ENCODE measurements at regions not wholly inside any gene's neighbourhood (a gene's known extent, or its start where the extent isn't known, plus 50 kb on each side); places are given as distances from the start of the nearest gene placed in this dataset.

DNA sequence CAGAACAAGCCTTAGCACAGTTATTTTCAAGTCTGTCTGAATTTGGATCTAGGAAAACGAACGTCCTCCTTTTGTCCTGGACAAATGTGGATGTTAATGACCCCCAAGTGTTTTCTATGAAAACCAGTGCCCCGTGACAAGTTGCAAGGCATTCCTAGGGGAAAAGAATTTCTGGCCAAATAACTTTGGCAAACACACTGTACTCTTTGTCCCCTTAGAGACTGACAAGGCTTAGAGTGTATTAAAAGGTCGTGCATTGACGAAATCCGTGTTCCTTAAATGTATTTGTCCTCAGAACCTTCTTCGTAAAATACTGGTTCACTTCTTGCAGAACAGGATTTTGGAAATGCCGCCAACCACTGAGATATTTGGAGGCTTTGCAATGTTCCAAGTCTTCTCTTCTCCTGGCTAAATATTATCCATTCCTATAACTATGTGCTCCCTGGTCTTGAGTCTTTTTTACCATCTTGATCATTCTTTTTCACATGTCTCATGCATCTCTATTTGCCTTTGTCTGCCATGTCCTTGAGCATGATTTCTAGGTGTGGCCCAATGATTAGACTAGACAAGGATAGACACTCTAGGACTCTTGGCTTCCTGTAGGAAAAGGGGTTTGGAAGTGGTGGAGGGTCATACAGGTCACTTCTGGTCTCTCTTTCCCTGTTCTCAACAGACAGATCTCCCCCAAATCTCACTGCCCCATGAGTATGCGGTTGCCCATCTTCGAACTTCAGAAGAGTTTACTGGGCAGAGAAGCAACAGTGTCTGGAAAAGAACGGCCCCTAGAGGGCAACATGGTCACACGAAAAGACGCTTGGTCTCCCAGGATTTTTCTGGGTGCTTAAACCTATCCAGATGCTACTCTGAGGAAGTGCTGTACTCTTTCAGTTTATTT lies 117.5 kb downstream of the EDEM1 start:
- peak; percentile 58 for DNase-seq

GRCh38 chr3:5305684-5305989 lies 118.1 kb downstream of the EDEM1 start:
- DNase-seq, result no peak

DNA sequence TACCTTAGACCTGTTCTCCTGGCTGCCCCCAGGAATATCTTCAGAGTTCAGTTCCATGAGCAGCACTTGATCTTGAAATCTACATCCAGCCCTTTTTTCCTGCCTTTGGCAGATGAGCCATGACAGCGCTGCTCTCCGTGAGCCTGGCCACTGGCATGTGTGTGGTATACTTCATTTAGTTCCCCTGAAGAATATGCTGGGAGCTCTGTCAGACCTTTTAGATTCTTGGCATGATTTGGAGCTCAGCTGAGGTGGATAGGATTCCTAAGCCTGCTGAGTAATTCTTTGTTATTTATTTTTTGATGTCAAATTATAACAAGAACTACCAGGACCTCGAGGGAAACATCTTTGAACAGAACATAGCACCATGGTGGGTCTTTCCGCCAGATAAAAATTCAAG lies 121.7 kb downstream of the EDEM1 start:
- peak; percentile 51 for DNase-seq

GRCh38 chr3:5309602-5310001 lies 122.1 kb downstream of the EDEM1 start:
- no peak for DNase-seq

- no peak for DNase-seq
Observed at GRCh38 chr3:5310509-5310908, 123.0 kb downstream of the EDEM1 start.

DNA sequence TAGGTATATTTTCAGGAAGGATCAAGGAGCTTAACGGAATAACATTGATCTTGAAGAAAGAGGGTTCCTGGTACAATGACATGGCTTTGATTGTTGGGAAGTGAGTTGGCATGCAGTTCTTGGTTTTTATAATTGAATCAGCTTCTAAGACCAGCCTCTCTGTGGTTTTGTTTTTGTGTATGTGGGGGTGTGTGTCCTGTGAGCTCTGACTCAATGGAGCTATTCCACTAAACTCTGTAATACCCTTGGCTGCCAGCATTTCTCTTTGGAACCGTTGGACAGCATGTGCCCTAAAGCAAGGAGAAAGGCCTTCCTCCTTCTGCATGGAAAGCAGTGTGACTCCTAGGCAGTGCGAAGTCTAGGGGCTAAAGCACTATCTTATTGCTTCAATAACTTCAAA lies 124.8 kb downstream of the EDEM1 start:
- no peak for DNase-seq

GRCh38 chr3:5314897-5315296 lies 127.4 kb downstream of the EDEM1 start:
- DNase-seq, result no peak

- DNase-seq, result peak; percentile 63
Observed at GRCh38 chr3:5317557-5317956, 130.1 kb downstream of the EDEM1 start.

DNA sequence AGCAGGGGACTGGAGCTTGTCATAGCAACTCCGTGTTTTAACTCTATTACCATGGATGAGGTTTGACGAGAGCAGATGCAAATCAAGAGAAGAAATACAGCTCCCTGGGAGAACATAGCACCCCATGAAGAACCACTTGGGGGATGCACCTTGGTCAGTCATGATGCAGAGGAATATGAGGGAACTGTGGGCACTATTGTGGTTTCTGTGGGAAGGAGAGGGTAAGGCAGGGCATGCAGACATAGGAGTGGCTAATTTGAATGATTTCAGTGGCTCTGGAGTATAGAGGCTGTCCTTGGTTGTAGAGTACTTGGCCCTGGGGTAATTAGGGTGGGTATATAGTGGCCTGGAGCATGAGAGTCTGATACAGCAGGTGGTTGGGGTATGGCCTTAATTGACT lies 131.9 kb downstream of the EDEM1 start:
- no peak for DNase-seq

DNA sequence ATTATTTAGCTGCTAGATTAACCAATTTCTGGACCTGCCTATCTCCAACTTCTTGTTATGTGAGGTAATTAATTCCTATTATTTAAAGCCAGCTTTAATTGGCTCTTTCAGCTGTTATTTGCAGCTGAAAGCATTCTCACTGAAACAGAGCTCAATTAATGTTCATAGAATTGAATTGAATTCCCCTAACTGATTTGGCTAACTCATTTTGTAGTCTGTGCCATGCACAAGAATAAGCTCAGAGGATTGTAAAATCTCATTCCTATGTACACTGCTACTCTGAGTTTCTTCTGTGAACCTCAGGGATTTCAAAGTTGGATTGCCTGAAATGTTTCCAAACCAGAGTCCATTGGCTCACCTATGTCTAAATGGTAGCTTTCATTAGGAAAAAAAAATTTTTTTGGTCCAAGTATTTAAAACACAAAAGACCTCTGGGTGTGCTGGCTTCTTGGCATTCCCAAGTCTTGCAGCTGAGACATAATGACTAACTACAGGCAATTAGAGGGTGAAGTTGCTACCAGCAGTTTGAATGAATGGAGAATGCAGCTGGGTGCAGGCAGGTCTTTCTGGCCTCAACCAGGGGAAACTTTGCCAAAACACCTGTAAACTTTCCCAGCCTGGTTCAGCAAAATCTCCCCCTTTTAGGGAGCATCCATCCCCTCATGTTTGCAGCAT lies 134.3 kb downstream of the EDEM1 start:
- no peak for DNase-seq

- DNase-seq, result no peak
Observed at GRCh38 chr3:5324780-5325179, 137.3 kb downstream of the EDEM1 start.

DNA sequence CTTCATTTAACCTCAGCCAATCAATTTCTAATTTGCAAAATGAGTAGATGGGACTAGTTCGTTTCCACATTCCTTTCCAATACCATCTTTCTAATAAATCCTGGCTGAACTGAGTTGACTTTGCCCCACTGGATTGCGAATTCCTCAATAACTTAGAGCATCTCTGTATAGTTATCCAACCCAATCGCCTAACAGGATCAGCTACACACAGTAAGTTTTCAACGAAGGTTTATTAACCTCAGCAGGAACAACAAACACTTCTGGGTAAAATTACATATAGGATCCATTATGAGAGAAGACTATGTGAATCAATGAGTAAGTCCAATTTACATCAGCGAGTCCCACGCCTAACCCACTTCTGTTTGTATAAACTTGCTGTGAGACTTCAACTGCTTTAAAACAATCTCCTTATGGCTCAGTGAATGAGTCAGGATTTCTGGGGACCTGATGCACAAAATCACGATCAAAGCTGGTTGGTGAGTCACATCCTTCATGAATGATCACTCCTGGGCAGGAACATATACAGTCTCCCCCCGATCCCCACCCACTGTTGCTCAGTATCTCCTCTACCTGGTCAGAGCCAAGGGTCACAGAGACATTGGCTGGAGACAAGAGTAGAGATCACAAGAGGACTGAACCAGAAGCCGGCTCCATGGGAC lies 142.8 kb downstream of the EDEM1 start:
- peak; percentile 58 for DNase-seq

DNA sequence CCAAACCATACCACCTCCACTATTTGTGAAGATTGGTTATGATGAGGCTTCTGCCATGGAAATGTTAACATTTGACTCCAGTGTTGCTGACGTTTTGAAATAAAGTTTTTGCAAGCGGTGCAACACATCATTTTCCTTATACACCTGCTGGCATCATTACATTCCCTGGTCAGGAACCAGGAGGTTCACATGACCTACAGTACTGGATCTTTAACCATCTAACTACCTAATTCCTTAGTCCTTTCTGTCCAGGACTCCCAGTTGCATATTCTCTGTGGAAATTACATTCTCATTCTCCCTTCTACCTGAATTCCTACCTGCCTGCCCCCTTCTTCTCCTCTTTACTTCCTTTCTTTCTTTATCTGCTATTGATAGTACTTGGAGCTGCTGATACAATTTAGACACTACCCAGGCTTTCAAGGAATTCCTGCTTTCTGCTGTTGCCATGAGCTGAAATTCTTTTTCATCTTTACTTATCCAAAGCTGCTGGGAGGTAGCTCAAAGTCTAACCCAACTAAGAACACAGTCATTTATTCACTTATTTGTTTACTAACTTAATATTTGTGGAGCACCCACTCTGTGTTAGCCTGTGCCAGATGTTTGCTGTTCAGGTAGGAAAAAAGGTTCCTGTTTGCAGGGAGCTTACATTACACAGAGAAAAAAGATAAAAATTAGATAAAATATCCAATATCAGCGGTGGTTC lies 144.2 kb downstream of the EDEM1 start:
- DNase-seq, result no peak

DNA sequence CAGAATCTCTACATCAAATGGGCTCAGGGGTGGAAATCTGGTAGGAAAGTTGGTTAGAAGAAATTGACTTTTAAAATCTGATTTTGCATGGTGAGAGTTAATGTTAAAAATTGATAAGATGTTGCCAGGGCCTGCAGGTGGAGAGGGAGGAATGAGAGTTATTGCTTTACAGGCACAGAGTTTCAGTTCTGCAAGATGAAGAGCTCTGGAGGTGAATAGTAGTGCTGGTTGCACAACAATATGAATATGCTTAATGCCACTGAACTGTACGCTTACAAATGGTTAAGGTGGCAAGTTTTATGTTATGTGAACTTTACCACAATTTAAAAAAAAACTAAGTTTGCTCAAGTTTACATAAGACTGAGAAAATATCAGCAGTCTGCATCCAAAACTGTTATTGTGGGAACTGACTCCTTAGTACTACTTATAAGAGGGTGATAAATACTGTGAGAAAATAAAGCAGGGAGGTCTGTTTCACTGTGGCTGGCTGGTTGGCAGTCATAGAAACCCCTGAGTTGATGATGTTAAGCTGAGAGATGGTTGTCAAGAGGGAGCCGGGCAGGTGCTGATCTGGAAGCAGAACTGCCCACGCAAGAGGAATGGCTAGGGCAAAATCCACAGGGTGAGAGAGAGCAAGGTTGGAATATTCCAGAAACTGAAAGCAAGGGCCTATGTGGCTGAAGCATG lies 144.9 kb downstream of the EDEM1 start:
- no peak for DNase-seq

GRCh38 chr3:5339967-5340535 lies 152.5 kb downstream of the EDEM1 start:
- DNase-seq, result no peak

DNA sequence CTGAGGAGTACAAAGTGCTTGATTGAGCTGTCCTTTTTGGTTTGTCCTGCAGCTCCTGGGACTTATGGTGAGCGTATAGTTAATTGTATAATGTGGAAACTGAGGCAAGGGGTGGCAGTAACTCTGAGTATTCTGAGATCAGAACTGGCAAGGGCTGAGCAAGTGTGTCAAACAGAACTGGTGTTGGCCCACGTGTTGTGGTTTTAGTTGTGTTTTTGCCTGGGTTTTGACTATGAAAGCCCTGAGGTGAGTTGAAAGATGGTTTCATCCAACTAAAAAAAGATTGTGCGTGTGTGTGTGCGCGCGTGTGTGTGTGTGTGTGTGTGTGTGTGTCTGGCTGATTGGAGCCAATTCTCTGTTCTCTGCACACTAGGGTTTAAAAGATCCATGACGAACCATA lies 154.1 kb downstream of the EDEM1 start:
- no peak for DNase-seq

DNA sequence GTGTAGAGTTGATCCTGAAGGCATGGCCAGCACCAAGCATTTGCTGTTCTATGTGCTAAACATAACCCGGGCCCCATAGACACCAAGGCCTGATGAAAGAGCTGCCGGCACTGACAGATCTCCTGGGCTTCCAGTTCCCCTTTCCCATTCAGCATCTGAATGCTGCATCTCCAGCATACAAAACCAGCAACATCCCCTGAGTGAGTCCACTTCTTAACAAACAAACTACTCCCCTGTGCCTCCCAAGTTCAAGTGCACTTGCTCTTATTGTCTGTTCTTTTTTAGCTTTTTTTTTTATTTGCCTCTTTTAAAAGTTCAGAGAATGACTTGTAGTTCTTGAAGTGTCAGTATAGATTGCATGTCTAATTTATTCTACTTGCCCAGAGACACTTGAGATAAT lies 156.0 kb downstream of the EDEM1 start:
- no peak for DNase-seq

GRCh38 chr3:5344707-5345106 lies 157.2 kb downstream of the EDEM1 start:
- no peak for DNase-seq

DNA sequence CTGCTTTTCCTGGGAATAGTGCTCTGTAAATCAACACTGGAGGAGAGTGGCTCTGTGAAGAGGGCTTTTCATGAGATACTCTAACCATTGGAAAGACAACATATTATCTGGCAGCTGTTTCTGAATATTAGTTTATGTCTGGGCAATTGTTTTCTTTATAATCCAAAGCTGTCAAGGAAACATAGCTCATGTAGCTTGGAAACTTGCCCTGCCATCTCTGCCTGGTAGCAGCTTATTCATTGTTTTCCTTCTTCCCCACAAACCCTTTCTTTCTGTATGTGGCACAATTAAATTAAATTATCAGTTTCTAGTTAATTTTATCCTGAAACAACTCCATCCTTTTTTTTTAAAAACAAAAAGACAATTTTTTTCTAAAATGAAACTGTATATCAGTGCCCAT lies 160.0 kb downstream of the EDEM1 start:
- DNase-seq, result no peak

DNA sequence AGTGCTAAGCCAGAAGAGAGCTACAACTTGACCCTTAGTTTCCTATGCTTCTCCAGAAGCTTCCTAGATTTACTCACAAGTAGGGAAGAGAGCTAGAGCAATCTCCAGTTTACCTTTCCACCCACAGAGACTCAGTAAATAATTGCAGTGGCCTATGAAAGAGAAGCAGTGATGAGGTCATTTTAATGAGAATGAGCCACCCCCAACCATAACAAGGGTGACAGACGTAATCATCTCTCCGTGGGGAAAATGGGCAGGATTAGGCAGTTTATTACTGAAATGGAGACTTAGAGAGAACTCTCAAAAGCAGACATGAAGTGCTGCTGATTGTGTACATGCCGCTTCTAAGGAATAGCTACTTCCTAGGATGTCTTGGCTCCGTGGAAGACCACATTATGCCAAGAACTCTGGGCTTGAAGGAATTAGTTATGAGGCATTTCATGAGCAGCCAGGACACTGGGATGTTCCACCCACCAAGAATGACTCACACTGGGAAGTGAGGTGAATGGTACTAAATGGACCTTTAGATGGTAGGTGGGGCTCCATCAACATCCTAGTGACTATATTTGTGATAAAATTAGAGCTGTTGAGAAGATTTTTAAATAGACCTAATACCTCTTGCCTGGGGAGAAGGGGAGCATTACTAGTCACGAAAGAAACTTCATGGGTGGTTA lies 160.9 kb downstream of the EDEM1 start:
- no peak for DNase-seq

- DNase-seq, result no peak
Observed at GRCh38 chr3:5349343-5349742, 161.8 kb downstream of the EDEM1 start.

DNA sequence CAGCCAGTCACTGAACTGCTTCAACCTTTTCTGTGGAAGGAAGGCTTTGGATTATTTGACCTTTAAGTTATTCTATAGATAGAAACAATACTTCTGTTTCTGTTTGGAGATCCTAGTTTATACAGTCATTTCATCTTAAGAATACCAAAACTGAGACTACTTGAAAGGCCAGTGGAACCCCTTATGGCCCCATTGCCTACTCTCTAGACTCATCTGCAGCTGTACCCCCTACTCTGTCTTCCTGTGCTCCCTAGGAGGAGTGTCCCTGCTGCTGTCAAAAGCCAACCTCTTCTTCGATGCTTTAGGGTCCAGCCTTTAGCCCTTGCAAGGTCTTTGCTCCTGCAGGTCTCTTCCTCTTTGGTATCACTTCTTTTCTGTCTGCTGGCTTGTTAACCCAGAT lies 169.6 kb downstream of the EDEM1 start:
- no peak for DNase-seq

Measured in fibroblast of upper back skin (primary cell).